ENCODE measurements at regions not wholly inside any gene's neighbourhood (a gene's known extent, or its start where the extent isn't known, plus 50 kb on each side); places are given as distances from the start of the nearest gene placed in this dataset.

DNA sequence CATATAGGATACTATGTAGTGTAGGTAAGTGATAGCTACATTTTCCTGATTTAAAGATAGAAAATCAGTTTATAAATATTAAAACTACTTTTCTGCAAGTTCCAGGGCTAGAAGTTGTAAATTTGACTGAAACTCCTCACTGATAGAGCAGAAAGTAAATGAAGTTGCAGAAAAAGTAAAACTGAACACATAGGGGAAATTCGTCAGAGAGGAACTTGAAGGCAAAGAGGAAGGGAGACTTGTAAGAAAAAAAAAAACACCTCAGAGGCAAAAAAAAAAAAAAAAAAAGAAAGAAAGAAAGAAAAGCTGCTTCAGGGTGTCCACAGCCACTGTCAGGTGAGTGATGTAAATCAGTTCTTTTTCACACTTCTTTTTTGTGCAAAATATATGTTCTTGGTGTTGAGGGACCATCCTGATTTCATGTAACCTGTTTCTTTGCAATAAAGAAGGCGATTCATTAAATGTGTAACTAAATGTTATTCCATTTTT lies 336.2 kb upstream of the ZNF462 start:
- no peak for DNase-seq (ENCODE audit: low read depth in 3 of 3)

DNA sequence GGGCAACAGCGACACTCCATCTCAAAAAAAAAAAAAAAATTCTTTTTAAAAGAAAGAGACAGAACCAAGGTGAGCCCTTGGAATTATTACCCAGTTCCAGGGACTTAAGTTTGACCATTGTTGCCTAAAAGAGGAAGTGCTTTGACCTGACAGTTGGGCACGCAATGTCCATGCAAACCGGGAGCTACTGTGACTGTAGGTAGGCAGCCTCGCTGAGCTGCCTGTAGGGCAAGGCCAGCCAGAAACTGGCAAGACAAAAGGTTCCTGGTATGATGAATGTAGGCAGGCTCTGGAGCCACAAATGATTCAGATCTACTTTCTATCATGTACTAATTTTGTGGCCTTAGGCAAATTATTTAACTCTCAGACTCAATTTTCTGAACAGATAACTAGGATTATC lies 334.8 kb upstream of the ZNF462 start:
- no peak for DNase-seq (ENCODE audit: low read depth in 3 of 3)

DNA sequence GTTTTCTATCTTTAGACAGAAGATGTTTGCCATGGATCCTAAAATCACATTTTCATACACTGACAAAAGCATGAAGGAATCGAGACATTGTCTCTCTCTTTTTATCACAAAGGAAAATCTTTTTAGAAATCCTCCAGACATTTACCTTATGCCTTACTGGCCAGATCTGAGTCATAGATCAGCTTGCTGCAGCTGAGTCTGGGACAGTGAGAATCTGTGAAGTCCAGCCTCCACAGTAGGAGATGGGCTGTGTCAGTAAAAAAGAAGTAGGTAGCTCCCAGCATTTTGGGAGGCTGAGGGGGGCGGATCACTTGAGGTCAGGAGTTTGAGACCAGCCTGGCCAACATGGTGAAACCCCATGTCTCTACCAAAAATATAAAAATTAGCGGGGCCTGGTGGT lies 333.4 kb upstream of the ZNF462 start:
- DNase-seq (ENCODE audit: low read depth in 3 of 3), result no peak

DNA sequence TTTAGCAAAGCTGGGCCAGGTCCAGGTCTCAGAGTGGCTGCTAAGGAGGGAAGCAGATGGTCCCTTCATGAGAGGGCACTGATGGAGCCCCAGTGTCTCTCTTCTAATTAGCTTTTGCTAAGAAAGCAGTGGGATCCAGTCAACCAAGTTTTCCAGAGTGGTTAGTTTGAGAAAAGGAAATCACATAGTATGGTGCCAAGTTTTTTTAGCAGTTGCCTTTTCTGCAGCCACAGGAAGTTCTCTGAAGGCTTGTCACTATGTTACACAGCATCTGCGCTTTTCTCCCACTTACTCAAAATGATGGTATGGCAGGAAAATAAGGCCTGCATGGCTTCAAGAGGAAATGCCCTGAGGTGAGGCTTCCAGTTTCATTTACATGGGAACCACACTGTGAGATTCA lies 331.5 kb upstream of the ZNF462 start:
- DNase-seq (ENCODE audit: low read depth in 3 of 3), result no peak

DNA sequence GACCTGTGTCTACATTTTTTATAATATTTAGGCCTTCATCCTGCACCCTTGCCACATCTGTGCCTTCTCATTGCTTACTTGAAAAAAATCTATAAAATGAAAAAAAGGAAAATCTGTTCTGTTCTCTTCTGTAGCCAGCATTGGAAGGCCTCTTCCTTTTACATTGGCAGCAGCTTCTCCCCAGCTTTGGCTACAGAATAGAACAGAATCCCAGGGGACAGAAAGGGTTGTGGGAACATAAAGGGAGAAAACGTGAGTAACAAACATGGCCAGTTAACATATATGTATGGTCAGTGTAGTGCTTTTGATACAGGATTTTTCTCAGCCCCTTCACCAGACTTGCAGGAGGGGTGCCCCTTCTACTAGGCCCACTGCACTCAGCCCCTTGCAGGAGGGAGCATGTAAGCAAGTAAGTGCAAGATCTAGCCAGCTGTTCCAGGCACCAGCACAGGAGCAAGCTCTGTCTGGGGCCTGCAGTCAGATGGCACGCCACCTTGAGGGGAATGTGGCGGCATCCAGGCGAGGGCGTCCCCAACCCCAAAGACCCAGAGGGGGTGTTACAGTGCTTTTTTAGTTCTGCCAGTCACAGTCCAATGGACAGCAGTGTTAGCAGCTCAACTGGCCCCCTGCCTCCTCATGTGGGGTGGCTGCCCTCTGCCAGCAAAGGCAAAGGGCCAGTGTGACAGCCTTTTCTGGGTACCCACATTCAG lies 330.5 kb upstream of the ZNF462 start:
- DNase-seq (ENCODE audit: low read depth in 3 of 3), result no peak

DNA sequence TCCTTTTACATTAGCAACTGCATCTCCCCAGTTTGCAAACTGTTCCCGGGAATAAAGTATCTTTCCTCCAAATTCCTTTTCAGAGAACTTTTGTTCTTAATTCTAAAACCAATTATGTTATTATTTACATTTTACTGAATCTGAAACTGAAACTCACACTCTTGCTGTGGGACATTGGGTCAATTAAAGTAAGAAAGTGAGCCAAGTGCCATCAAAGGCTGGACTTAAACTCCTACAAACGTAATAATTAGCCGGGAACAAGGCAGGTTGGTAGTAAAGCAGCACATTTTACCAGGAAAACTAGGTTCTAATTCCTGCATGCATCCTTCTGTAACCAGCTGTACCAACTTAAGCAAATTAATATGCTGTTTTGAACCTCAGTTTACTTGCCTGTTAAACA lies 328.2 kb upstream of the ZNF462 start:
- no peak for DNase-seq (ENCODE audit: low read depth in 3 of 3)

DNA sequence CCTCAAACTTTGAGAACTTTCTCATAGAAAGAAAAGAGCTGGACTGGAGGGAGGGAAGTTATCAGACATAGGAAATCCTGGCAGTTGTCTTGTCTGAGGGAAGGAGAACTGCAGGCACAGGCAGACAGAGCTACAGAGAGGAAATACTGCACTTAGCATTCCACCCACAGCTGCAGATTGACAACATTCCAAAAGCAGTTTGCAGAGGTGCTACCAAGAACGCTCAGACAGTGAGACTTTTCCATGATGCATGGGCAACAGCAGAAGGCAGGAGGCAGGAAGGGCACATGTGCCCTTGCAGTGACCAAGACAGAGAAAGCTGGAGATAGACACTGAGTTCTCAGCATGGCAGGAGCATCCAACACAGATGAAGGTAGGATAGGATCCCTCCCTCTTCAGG lies 327.5 kb upstream of the ZNF462 start:
- no peak for DNase-seq (ENCODE audit: low read depth in 3 of 3)

DNA sequence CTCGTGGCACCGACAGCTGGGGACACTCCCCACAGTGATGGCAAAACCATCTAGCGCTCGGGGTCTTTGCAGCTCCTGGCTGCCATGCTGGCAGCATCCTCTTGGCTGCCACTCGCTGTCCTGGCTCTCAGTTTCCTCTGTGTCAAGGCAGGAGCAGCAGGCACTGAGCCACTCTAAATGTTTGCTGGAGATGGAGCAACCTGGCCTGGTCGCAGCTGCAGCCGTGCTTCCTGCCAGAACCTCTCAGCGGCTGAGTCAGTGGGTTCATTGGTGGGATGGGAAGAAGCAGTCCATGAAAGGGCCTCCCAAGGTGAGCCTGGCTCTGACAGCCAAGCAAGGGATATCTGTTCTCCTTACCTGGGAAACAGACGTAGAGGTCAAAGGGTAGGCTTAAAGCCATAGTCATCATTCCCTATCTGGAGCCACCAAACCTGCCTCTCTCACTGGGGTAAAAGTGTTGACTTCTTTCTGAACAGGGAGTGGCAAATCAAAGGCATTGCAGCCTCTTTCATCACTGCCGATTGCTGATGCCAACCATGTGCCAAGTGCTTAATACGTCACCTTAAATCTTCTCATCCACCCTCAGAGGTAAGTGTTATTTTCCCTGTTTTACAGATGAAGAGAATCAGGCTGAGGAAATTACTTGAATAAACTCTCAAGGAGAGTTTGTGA lies 304.8 kb upstream of the ZNF462 start:
- no peak for DNase-seq (ENCODE audit: low read depth in 3 of 3)

DNA sequence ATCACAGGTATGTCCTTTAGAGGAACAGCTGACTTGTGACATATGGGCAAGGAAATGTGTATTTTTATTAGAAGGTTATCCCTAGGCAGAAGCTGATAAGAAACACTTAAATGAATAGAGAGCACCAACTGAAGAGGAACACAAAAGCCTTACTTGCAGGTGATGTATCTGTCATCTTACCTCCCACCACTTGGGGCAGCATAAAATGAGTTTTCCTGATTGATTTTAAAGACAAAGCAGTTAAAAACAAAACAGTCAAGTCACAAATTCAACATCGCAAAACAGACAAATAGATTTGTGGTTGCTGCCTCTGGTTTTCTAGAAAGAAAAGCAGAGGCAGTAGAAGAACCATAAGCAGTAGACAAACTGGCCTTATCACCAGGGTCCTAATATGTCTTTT lies 302.4 kb upstream of the ZNF462 start:
- no peak for DNase-seq (ENCODE audit: low read depth in 3 of 3)

DNA sequence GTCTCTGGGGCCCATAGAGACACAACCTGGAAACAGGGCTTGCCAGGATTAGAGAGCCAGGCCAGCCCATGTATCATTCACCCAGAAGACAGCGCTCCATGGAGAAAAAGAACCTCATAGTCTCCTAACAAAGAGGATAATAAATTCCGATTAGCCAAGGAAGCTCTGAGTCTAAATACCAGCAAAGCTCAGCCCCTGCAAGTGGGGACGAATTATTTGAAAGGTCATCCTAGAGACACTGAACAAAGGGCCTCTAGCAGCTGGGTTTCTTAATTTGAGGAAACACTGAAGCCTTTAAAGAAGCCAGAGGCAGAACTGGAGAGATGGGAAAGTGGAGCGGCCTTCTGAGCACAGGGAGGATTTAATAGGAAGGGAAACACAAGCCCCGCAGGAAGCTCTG lies 287.1 kb upstream of the ZNF462 start:
- no peak for DNase-seq (ENCODE audit: low read depth in 3 of 3)

DNA sequence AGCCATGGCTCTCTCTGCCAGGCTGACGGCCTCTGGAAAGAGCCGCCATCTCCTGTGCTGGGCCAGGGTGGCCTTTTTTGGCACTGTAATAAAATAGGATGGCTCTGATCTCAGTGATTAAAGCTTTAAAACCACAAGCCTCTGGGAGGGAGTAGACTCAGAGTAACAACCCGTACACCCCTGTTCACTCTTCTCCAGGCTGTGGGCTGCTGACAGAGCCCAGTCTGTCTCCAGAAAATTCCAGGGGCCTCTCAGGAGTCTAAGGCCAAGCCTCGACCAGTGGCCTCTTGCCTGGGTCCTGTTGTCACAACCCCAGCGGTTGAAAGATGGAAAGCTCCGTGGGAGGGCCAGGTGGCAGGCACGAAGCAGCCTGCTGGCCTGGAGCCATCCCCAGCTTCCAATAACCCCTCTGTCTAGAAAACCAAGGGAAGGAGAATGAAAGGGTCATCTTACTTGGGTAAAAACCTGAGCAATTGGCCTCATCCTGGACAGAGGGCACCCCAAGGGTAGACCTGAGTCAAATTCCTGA lies 286.7 kb upstream of the ZNF462 start:
- no peak for DNase-seq (ENCODE audit: low read depth in 3 of 3)

DNA sequence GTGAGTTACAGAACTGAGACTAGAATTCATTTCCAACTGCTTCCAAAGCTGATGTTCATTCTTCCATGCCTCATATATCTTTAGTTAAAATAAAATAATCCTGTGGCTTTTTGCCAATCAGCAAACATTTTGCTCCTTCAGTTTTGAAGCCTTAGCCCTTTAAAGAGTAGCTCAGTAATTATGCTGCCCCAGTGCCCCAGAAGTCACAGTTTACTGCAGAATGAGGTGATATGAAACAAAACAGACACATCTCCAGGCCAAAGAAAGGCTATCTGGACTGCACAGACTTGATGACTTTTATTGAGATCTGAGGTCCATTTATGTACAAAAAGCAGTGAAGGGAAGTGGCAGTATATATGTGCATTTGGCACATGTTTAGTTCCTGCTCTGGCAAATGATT lies 285.8 kb upstream of the ZNF462 start:
- no peak for DNase-seq (ENCODE audit: low read depth in 3 of 3)

DNA sequence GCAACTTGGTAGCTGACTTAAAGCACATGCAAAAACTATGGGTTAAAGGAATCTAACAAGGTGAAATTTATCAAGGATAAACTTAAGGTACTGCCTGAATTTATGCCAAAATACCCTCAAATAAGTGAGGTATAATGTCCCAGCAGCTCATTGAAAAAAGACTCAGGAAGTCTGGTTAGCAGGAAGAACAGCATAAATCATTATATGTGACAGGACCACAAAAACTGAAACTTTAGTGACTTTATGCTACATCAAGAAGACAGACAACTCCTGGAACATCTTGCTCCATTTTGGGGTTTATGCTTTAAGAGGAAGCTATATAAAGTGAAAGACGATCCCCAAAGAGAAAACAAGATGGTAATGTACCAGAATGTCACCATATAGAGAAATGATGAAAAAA lies 282.4 kb upstream of the ZNF462 start:
- no peak for DNase-seq (ENCODE audit: low read depth in 3 of 3)

DNA sequence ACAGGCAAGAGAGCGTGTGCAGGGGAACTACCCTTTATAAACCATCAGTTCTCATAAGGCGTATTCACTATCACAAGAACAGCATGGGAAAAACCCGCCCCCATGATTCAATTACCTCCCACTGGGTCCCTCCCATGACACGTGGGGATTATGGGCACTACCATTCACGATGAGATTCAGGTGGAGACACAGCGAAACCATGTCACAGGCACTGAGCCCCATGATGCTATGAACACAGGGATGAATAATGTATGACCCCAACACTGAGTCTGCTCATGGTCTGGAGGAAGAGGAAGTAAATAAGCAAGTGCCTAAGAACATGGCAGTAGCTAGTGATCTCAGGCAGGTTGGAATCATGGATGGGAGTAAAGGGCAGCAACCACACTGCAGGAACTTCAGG lies 281.0 kb upstream of the ZNF462 start:
- DNase-seq (ENCODE audit: low read depth in 3 of 3), result no peak

DNA sequence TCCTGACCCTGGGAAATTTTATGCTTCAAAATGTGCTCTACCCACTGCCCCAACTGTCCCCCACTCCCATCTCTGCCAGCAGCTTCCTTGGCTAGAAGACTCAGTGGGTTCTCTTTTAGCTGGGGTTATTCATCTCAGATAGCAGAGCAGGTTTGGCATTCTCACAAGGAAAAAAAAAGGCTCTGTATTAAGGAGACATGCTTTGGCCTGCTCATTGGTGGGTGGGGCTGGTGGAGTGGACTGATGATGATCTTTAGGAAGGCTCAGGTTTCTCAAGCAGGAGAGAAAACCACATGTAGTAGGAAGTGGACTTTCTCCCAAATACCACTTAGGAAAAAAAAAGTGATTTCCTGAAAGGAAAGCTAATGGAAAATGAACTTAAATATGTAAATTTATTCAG lies 279.2 kb upstream of the ZNF462 start:
- no peak for DNase-seq (ENCODE audit: low read depth in 3 of 3)

DNA sequence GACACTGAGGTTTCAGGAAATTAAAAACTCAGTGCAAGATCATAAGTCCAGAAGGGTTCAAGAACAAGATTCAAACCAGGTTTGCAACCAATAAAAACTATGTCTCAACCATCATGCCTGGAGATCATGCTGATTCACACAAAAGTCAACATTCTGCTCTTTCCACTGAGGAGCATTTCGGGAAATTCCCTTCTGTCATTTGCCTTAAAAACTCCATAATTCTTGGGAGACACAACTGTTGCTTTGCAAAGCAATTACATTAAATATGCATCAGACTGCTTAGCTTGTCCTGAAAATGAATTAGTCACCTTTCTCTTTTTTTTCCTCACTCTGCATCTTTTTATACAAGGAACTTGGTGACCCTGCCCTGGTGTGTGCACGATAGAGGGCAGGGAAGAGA lies 275.9 kb upstream of the ZNF462 start:
- no peak for DNase-seq (ENCODE audit: low read depth in 3 of 3)

DNA sequence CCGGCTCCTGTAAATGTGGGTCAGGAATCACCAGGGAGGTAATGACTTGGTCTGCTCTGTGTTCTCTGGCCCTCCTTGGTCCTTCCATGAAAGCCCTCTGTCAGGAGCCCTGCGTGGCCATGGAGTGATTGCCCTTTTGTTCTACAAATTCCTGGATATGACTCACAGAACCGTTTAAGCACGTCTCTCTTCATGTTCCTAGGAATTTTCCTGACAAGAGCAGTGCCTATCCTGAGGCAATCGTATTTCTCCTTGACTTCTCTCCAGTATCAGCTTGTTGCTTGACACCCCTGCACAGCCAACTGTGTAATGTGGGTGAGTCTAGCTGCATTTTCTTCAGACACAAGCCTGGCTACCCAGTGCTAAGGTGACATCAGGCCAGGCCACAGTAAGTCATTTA lies 274.3 kb upstream of the ZNF462 start:
- DNase-seq (ENCODE audit: low read depth in 3 of 3), result no peak

DNA sequence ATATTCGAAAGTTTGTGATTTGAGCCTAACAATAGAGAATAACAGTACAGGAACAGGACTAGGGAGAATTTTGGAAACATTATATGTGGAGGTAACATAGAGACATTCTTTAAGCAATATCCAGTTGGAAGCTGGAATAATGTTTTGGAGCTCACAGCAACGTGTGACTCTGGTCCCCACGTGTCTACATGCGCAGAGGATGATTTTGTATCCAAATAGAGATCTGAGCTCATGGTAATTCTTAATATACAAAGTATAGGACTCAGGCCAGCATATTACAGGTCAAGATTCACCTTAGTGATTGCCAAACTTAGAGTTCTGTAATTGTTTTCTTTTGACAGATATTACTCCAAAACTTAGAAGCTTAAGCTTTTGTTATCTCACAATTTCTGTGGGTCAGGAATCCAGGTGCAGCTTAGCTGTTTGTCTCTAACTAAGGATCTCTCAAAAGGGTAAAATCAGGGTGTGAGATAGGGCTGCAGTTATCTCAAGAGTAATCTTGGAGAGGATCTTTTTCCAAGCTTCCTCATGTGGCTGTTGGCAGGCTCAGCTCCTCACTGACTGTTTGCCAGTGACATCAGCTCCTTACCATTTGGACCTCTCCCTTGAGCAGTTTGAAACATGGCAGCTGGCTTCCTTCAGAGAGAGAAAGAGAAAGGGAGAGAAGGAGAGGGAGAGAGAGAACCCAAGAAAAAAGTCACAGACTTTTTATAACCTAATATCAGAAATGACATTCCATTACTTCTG lies 272.0 kb upstream of the ZNF462 start:
- DNase-seq (ENCODE audit: low read depth in 3 of 3), result no peak

DNA sequence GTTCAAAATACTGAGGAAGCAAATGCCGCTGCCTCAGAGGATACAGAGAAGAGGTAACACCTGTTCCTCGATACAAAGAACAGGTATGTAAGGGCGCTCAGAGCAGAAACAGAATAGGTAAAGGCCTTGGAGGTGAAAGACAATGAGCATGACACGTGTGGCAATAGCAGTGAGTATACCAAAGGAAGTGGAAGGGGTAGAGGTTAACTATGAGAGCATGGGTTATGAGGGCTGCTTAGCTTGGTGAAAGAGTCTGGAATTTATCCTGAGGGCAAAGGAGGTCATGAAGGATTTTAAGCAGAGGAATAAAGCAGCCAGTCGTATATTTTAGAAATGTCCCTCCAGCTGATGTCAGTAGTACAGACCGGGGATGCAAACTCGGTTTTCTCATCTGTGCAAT lies 269.8 kb upstream of the ZNF462 start:
- no peak for DNase-seq (ENCODE audit: low read depth in 3 of 3)

DNA sequence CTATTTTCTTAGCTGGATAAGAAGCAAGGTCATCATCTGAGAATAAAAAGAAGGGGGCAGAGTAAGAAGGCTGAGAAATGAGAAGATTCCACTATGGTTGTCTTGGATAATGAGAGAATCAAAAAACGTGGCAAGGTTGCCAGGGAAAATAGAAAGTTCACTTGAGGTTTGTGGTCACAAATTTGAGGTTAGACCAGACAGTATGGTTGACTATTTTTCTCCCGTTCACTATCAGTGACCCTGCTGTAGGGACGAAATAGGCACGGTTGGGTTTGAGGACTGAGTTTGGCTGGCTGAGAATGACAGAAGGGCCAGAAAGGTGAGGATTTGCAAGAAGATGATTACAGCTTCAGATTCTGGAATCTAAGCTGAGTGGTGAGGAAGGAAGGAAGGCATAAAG lies 266.0 kb upstream of the ZNF462 start:
- no peak for DNase-seq (ENCODE audit: low read depth in 3 of 3)

DNA sequence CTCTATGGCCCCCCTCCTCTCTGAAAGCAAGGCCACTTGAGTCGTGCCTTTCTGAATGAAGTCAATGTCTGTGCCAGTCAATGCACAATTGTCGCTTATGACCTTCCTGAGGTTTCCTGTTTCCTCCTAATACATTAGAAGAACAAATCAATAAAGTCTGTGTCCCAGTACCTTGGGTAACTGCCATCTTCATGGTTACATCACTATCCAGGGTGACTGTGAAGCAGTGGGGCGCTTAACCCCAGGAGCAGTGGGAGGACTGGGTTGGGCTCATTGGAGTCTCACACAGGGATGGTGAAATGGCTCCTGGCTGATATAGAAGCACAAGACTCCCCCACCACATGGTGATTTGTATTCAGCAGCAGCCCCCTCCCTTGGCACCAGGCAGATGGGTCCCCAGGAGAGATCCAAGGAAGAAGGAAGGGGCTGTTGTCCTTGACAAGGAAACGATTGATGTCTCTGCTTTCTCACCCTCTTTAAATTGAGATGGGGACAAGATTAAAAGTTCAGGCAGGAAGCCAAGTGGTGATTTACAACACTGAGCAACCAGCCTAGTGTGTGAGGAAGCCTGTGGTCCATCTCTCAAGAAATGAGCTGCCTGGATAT lies 261.9 kb upstream of the ZNF462 start:
- no peak for DNase-seq (ENCODE audit: low read depth in 3 of 3)

DNA sequence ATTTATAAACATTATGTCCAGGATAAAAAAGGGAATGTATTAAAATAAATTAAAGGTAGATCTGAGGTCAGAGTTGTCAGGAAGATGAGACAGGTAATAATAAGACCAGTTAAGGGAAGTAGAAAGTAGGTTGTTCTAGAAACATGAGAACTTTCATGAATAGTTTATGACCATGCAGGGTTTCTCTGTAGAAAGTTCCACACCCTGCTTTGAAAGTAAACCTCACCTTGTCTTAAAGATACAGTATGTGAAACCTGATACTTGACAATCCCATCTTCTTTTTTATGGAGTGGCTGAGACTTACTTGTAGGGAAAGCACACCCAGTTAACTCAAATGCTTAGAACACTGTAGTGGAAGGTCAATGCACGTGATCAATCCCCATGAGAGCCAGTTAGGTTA lies 260.6 kb upstream of the ZNF462 start:
- no peak for DNase-seq (ENCODE audit: low read depth in 3 of 3)
